B cell (primary cell): ENCODE measurements at regions not wholly inside any gene's neighbourhood (a gene's known extent, or its start where the extent isn't known, plus 50 kb on each side); places are given as distances from the start of the nearest gene placed in this dataset.

Experiments
- EZH2 ChIP-seq: IDR thresholded peaks from 2 replicates; pipeline ENCODE4 v1.6.1; 2012; ENCODE audit warnings: borderline replicate concordance, low read depth, mild to moderate bottlenecking, moderate library complexity, low read length; ENCODE audit not compliant: insufficient read depth, poor library complexity, severe bottlenecking
- TF ChIP-seq, protein P1 (sequence below): fragments of 200-600 bp; IDR thresholded peaks from one replicate; pipeline ENCODE4 v1.8.0; 2022; ENCODE audit warnings: antibody characterized with exemption, mild to moderate bottlenecking

- TF ChIP-seq EZH2, result no peak
- TF ChIP-seq, protein P1, sequence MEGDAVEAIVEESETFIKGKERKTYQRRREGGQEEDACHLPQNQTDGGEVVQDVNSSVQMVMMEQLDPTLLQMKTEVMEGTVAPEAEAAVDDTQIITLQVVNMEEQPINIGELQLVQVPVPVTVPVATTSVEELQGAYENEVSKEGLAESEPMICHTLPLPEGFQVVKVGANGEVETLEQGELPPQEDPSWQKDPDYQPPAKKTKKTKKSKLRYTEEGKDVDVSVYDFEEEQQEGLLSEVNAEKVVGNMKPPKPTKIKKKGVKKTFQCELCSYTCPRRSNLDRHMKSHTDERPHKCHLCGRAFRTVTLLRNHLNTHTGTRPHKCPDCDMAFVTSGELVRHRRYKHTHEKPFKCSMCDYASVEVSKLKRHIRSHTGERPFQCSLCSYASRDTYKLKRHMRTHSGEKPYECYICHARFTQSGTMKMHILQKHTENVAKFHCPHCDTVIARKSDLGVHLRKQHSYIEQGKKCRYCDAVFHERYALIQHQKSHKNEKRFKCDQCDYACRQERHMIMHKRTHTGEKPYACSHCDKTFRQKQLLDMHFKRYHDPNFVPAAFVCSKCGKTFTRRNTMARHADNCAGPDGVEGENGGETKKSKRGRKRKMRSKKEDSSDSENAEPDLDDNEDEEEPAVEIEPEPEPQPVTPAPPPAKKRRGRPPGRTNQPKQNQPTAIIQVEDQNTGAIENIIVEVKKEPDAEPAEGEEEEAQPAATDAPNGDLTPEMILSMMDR, result no peak
Measured at GRCh38 chr4:66899422-66900065, 645.8 kb downstream of the CENPC start.
